ENCODE measurements at regions not wholly inside any gene's neighbourhood (a gene's known extent, or its start where the extent isn't known, plus 50 kb on each side); places are given as distances from the start of the nearest gene placed in this dataset.
"Not testable (repeated sequence)": the region's sequence is repeated elsewhere in the genome, so short reads cannot be mapped to it uniquely, and the experiment has no call there.

DNA sequence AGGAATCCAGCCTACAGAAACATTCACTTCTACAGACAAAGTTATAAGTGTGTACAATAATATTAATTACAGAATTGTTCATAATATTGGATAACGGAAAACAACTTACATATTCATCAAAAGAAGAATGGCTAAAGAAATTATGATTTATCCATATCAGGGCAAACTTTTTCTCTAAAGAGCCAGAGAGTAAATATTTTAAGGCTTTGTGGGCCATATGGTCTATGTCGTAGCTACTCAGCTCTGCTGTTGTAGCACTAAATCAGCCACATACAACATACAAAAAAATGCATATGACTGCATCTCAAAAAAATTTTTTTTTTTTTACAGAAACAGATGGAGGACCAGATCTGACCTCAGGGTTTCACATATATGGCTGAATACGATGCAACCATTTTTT lies 96.7 kb upstream of the GALNT18 start:
- no peak overlapping the region for H2AFZ ChIP-seq (ENCODE audit: insufficient read depth, low read depth, low read length, poor library complexity, severe bottlenecking)
- WGBS (ENCODE audit: insufficient coverage), result no CpG with 5 or more reads among the region's 3 CpGs
- CTCF ChIA-PET, result no interaction called here
- H3K27ac ChIP-seq (ENCODE audit: low read length in 2 of 2), result no peak overlapping the region
- intact Hi-C loops (cut with micrococcal nuclease), result no loop called here
- Mint-ChIP-seq H3K4me3 (no peak overlapping the region), H3K27ac (no peak overlapping the region), H3K9me3 (ENCODE audit: insufficient read depth) (peaks cover 19% of the 10 kb centered on the region), H3K4me1 (no peaks in the 10 kb centered on the region), H3K27me3 (peaks cover 23% of the 10 kb centered on the region)
- no peaks in the 10 kb centered on the region for H3K4me1 ChIP-seq (ENCODE audit: control insufficient read depth in 2 of 2, insufficient read depth in 2 of 2, low read length in 2 of 2)
- no peak for ATAC-seq (ENCODE audit: low read depth)
- no peak overlapping the region for H3K9ac ChIP-seq (ENCODE audit: low read length)
- no peaks in the 10 kb centered on the region for H3K79me2 ChIP-seq (ENCODE audit: control insufficient read depth, insufficient read depth, low read length)
- no peak for DNase-seq
- peaks cover 0 to 29% (median 9%) of the 10 kb centered on the region in 3 donors for H3K9me3 ChIP-seq (ENCODE audit: control extremely low read depth in 1 of 3, control insufficient read depth in 2 of 3, insufficient read depth in 1 of 3, low read length in 2 of 3)
- H3K4me3 ChIP-seq (ENCODE audit: control extremely low read depth in 1 of 5, extremely low read depth in 1 of 5, insufficient read depth in 1 of 5, low read depth in 2 of 5, low read length in 4 of 5), result no peak overlapping the region
- TF ChIP-seq EZH2 (IDR thresholded peaks at IDR 0.05; ENCODE audit: borderline replicate concordance, insufficient read depth, low read depth, low read length, poor library complexity, severe bottlenecking), result no peak
- TF ChIP-seq, protein P1, sequence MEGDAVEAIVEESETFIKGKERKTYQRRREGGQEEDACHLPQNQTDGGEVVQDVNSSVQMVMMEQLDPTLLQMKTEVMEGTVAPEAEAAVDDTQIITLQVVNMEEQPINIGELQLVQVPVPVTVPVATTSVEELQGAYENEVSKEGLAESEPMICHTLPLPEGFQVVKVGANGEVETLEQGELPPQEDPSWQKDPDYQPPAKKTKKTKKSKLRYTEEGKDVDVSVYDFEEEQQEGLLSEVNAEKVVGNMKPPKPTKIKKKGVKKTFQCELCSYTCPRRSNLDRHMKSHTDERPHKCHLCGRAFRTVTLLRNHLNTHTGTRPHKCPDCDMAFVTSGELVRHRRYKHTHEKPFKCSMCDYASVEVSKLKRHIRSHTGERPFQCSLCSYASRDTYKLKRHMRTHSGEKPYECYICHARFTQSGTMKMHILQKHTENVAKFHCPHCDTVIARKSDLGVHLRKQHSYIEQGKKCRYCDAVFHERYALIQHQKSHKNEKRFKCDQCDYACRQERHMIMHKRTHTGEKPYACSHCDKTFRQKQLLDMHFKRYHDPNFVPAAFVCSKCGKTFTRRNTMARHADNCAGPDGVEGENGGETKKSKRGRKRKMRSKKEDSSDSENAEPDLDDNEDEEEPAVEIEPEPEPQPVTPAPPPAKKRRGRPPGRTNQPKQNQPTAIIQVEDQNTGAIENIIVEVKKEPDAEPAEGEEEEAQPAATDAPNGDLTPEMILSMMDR (IDR thresholded peaks at IDR 0.05), result no peak
- no peak overlapping the region for H3K4me2 ChIP-seq (replicated peaks; ENCODE audit: low read depth, low read length, poor library complexity, severe bottlenecking)
- H3K36me3 ChIP-seq (replicated peaks in 1 of 2; ENCODE audit: control extremely low read depth in 1 of 2, control insufficient read depth in 1 of 2, extremely low read depth in 1 of 2, insufficient read depth in 2 of 2, low read length in 1 of 2), result no peaks in the 10 kb centered on the region
- no peaks in the 10 kb centered on the region for H4K20me1 ChIP-seq (ENCODE audit: control insufficient read depth, insufficient read depth, low read length, poor library complexity, severe bottlenecking)
- peaks cover 0 to 5% (median 2%) of the 10 kb centered on the region in 4 experiments for H3K27me3 ChIP-seq (replicated peaks in 1 of 4; ENCODE audit: control extremely low read depth in 1 of 4, control insufficient read depth in 3 of 4, insufficient read depth in 4 of 4, low read length in 3 of 4)
- POLR2A ChIA-PET, result no interaction called here

DNA sequence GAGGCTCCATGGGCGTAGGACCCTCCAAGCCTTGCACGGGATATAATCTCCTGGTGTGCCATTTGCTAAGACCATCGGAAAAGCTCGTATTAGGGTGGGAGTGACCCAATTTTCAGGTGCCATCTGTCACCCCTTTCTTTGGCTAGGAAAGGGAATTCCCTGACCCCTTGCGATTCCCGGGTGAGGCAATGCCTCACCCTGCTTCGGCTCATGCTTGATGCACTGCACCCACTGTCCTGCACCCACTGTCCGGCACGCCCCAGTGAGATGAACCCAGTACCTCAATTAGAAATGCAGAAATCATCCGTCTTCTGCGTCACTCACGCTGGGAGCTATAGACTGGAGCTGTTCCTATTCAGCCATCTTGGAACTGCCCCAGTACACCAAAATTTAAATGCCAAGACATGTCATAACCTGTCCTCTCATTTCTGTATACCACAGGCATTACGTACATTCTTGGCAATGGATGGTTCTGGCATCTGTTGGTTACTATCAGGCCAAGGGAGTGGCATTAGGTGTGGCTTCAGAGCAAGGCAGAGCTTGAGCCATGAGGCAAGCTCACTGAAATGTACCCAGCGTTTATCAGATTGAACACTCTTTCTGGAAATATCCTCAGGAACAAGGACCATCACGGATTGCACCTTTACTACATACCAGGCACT lies 95.4 kb upstream of the GALNT18 start:
- peaks cover 18% of the 10 kb centered on the region for H3K27me3 Mint-ChIP-seq
- no peak for DNase-seq
- Histone ChIP-seq H3K36me3 (replicated peaks in 1 of 2; ENCODE audit: control extremely low read depth in 1 of 2, control insufficient read depth in 1 of 2, extremely low read depth in 1 of 2, insufficient read depth in 2 of 2, low read length in 1 of 2) (no peaks in the 10 kb centered on the region), H4K20me1 (ENCODE audit: control insufficient read depth, insufficient read depth, low read length, poor library complexity, severe bottlenecking) (no peaks in the 10 kb centered on the region), H3K27ac (ENCODE audit: low read length in 2 of 2) (no peak overlapping the region), H3K4me3 (ENCODE audit: control extremely low read depth in 1 of 5, extremely low read depth in 1 of 5, insufficient read depth in 1 of 5, low read depth in 2 of 5, low read length in 4 of 5) (no peak overlapping the region), H2AFZ (ENCODE audit: insufficient read depth, low read depth, low read length, poor library complexity, severe bottlenecking) (no peak overlapping the region), H3K9me3 (ENCODE audit: control extremely low read depth in 1 of 3, control insufficient read depth in 2 of 3, insufficient read depth in 1 of 3, low read length in 2 of 3) (peaks cover 0 to 24% (median 9%) of the 10 kb centered on the region in 3 donors), H3K4me2 (replicated peaks; ENCODE audit: low read depth, low read length, poor library complexity, severe bottlenecking) (no peak overlapping the region), H3K4me1 (ENCODE audit: control insufficient read depth in 2 of 2, insufficient read depth in 2 of 2, low read length in 2 of 2) (no peaks in the 10 kb centered on the region), H3K79me2 (ENCODE audit: control insufficient read depth, insufficient read depth, low read length) (no peaks in the 10 kb centered on the region), H3K27me3 (replicated peaks in 1 of 4; ENCODE audit: control extremely low read depth in 1 of 4, control insufficient read depth in 3 of 4, insufficient read depth in 4 of 4, low read length in 3 of 4) (peaks cover 0 to 3% (median 0%) of the 10 kb centered on the region in 4 experiments), H3K9ac (ENCODE audit: low read length) (no peak overlapping the region)
- H3K27ac Mint-ChIP-seq, result no peak overlapping the region
- no peak for ATAC-seq (ENCODE audit: low read depth)
- ChIA-PET CTCF (no interaction called here), POLR2A (no interaction called here)
- WGBS (ENCODE audit: insufficient coverage), result 94% methylated on average over 15 of the region's 15 CpGs
- peaks cover 19% of the 10 kb centered on the region for H3K9me3 Mint-ChIP-seq (ENCODE audit: insufficient read depth)
- no peak overlapping the region for H3K4me3 Mint-ChIP-seq
- intact Hi-C loops (cut with micrococcal nuclease), result no loop called here
- H3K4me1 Mint-ChIP-seq, result no peaks in the 10 kb centered on the region
- no peak for TF ChIP-seq EZH2 (IDR thresholded peaks at IDR 0.05; ENCODE audit: borderline replicate concordance, insufficient read depth, low read depth, low read length, poor library complexity, severe bottlenecking)
- TF ChIP-seq, protein P1 (IDR thresholded peaks at IDR 0.05), result no peak

DNA sequence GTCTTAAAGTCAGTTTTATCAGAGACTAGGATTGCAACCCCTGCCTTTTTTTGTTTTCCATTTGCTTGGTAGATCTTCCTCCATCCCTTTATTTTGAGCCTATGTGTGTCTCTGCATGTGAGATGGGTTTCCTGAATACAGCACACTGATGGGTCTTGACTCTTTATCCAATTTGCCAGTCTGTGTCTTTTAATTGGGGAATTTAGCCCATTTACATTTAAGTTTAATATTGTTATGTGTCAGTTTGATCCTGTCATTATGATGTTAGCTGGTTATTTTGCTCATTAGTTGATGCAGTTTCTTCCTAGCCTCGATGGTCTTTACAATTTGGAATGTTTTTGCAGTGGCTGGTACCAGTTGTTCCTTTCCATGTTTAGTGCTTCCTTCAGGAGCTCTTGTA lies 93.3 kb upstream of the GALNT18 start:
- Mint-ChIP-seq H3K27me3 (peaks cover 17% of the 10 kb centered on the region), H3K9me3 (ENCODE audit: insufficient read depth) (peaks cover 14% of the 10 kb centered on the region)
- H3K4me1 ChIP-seq (ENCODE audit: control insufficient read depth in 2 of 2, insufficient read depth in 2 of 2, low read length in 2 of 2); DNase-seq; ATAC-seq (ENCODE audit: low read depth); H4K20me1 ChIP-seq (ENCODE audit: control insufficient read depth, insufficient read depth, low read length, poor library complexity, severe bottlenecking); H3K4me3 Mint-ChIP-seq; H2AFZ ChIP-seq (ENCODE audit: insufficient read depth, low read depth, low read length, poor library complexity, severe bottlenecking); H3K27me3 ChIP-seq (replicated peaks in 1 of 4; ENCODE audit: control extremely low read depth in 1 of 4, control insufficient read depth in 3 of 4, insufficient read depth in 4 of 4, low read length in 3 of 4); POLR2A ChIA-PET; H3K9ac ChIP-seq (ENCODE audit: low read length); H3K4me1 Mint-ChIP-seq; H3K4me3 ChIP-seq (ENCODE audit: control extremely low read depth in 1 of 5, extremely low read depth in 1 of 5, insufficient read depth in 1 of 5, low read depth in 2 of 5, low read length in 4 of 5); H3K36me3 ChIP-seq (replicated peaks in 1 of 2; ENCODE audit: control extremely low read depth in 1 of 2, control insufficient read depth in 1 of 2, extremely low read depth in 1 of 2, insufficient read depth in 2 of 2, low read length in 1 of 2); H3K27ac Mint-ChIP-seq; H3K4me2 ChIP-seq (replicated peaks; ENCODE audit: low read depth, low read length, poor library complexity, severe bottlenecking); CTCF ChIA-PET; intact Hi-C loops (cut with micrococcal nuclease); H3K79me2 ChIP-seq (ENCODE audit: control insufficient read depth, insufficient read depth, low read length); H3K27ac ChIP-seq (ENCODE audit: low read length in 2 of 2): not testable (repeated sequence)
- H3K9me3 ChIP-seq (ENCODE audit: control extremely low read depth in 1 of 3, control insufficient read depth in 2 of 3, insufficient read depth in 1 of 3, low read length in 2 of 3), result peaks cover 0 to 13% (median 6%) of the 10 kb centered on the region in 3 donors
- 60% methylated on average over 1 of the region's 1 CpG for WGBS (ENCODE audit: insufficient coverage)

Measured in B cell (primary cell).